Right lobe of liver (tissue), 6 donors: ENCODE measurements at regions not wholly inside any gene's neighbourhood (a gene's known extent, or its start where the extent isn't known, plus 50 kb on each side); places are given as distances from the start of the nearest gene placed in this dataset.

ENCODE experiments used
- ATAC-seq, 4 donors: fragments of 200-7000 bp; cut with Tn5 transposase; one replicate each; pipeline ENCODE4 v1.9.1; 2020; ENCODE audit warnings: mild to moderate bottlenecking in 4 of 4, moderate library complexity in 4 of 4
- DNase-seq, 3 donors: peaks; one replicate each; pipeline ENCODE4 v3.0.0-alpha.2; 2020
- H3K27ac ChIP-seq, 3 donors: fragments of 200-600 bp; one replicate each; pipeline ENCODE4 v1.8.0; 2022
- H3K27me3 ChIP-seq, 2 donors: fragments of 200-600 bp; one replicate each; pipeline ENCODE4 v1.8.0; 2022
- H3K36me3 ChIP-seq, 4 donors: fragments of 200-600 bp; sonication (generic) in 1 of 4; one replicate each; pipeline versions ENCODE4 v1.5.1 to v1.8.0; 2017 to 2022; ENCODE audit warnings: control low read depth in 1 of 4
- H3K4me1 ChIP-seq, 4 donors: fragments of 200-600 bp; sonication (generic) in 1 of 4; one replicate each; pipeline versions ENCODE4 v1.5.1 to v1.8.0; 2017 to 2022; ENCODE audit warnings: control low read depth in 1 of 4
- H3K4me3 ChIP-seq, 3 donors: fragments of 200-600 bp; one replicate each; pipeline ENCODE4 v1.8.0; 2022
- H3K9me3 ChIP-seq, 4 donors: fragments of 200-600 bp; sonication (generic) in 1 of 4; one replicate each; pipeline versions ENCODE4 v1.5.1 to v1.8.0; 2017 to 2022; ENCODE audit warnings: control low read depth in 1 of 4
- POLR2A ChIP-seq: fragments of 450-650 bp; IDR thresholded peaks from one replicate; pipeline ENCODE4 v1.6.1; 2017; ENCODE audit warnings: antibody characterized with exemption, mild to moderate bottlenecking
- WGBS: methylation state at CpG from one replicate; pipeline ENCODE4 v1.1.6; 2018; ENCODE audit warnings: low coverage, low lambda C conversion rate; ENCODE audit not compliant: insufficient coverage; ENCODE audit errors: missing lambda C conversion rate; 5-methylcytosine and 5-hydroxymethylcytosine counted together
- intact Hi-C, 2 donors: fragments of 100-400 bp; cut with DNase I; formaldehyde crosslinking; loops; one replicate each; pipeline versions ENCODE4 v1.11.2 to v1.14.1; 2022
- TF ChIP-seq, protein P1 (sequence below), 4 donors: fragments of 200-600 bp in 3 of 4; fragments of 450-650 bp in 1 of 4; IDR thresholded peaks; one replicate each; pipeline versions ENCODE4 v1.5.1 to v1.8.0; 2016 to 2022; ENCODE audit warnings: antibody characterized with exemption in 4 of 4, mild to moderate bottlenecking in 2 of 4
- donor health status: DM: no; HTN: yes; CAD: no.
- donor health status: DM: no; HTN: no; CAD: no.
- donor health status: DM: no; HTN: no; CAD: no.
- donor health status: DM: no; HTN: yes; CAD: no.
- donor health status: DM: no; HTN: yes; CAD: no.

DNA sequence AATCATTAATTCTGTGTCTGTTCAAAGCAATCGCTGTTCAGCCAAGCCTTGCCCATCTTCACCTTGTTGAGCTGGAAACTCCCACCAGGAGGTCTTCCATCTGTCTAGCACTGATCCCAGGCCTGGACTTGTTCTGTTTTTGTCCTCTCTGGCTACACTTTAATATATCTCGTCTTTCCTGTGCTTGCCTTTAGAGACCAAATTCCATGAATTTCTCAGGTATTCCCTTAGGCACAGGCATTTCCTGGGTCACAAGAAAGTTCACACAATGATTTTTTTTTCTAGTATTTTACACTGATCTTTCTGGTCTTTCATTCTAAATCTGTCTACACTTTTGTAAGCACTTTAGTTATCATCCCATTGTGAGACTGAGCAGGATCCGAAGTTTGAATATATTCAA, 116.4 kb upstream of the CCND2 start:
- no peaks in the 10 kb centered on the region for H3K9me3 ChIP-seq
- intact Hi-C loops: no loop called here
- H3K4me3 ChIP-seq: no peak overlapping the region
- no peak overlapping the region for H3K27ac ChIP-seq
- no peak for ATAC-seq
- no peak for TF ChIP-seq POLR2A
- TF ChIP-seq, protein P1, sequence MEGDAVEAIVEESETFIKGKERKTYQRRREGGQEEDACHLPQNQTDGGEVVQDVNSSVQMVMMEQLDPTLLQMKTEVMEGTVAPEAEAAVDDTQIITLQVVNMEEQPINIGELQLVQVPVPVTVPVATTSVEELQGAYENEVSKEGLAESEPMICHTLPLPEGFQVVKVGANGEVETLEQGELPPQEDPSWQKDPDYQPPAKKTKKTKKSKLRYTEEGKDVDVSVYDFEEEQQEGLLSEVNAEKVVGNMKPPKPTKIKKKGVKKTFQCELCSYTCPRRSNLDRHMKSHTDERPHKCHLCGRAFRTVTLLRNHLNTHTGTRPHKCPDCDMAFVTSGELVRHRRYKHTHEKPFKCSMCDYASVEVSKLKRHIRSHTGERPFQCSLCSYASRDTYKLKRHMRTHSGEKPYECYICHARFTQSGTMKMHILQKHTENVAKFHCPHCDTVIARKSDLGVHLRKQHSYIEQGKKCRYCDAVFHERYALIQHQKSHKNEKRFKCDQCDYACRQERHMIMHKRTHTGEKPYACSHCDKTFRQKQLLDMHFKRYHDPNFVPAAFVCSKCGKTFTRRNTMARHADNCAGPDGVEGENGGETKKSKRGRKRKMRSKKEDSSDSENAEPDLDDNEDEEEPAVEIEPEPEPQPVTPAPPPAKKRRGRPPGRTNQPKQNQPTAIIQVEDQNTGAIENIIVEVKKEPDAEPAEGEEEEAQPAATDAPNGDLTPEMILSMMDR (IDR thresholded peaks at IDR 0.05): no peak
- no peaks in the 10 kb centered on the region for H3K27me3 ChIP-seq
- no peaks in the 10 kb centered on the region for H3K36me3 ChIP-seq
- H3K4me1 ChIP-seq: no peaks in the 10 kb centered on the region
- 55% methylated on average over 3 of the region's 3 CpGs for WGBS
- no peak for DNase-seq

DNA sequence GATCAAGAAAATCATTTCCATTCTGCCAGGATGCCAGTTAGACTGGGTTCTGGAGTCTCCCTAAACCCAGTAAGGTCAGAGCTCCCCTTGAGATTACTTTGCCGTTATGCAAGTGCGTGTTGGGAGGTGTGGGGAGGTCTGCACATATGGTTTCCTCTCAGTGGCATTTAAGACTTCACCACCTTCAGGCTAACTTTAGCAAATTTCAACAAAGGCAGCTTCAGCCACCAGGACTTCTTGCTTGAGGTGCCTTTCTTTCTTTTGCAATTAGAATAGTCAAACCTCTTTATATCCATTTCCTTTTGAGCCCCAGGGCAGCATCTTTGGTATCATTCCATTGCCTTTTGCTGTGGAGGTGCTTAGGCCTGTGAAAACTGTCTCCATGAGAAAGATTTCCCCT, 117.2 kb upstream of the CCND2 start:
- DNase-seq (no peak), ATAC-seq (no peak)
- H3K4me3 ChIP-seq: no peak overlapping the region
- no peaks in the 10 kb centered on the region for H3K4me1 ChIP-seq
- no peak overlapping the region for H3K27ac ChIP-seq
- no peaks in the 10 kb centered on the region for H3K36me3 ChIP-seq
- TF ChIP-seq, protein P1 (IDR thresholded peaks at IDR 0.05): no peak
- TF ChIP-seq POLR2A: no peak
- no CpG with 5 or more reads among the region's 2 CpGs for WGBS
- intact Hi-C loops: no loop called here
- no peaks in the 10 kb centered on the region for H3K9me3 ChIP-seq
- no peaks in the 10 kb centered on the region for H3K27me3 ChIP-seq

DNA sequence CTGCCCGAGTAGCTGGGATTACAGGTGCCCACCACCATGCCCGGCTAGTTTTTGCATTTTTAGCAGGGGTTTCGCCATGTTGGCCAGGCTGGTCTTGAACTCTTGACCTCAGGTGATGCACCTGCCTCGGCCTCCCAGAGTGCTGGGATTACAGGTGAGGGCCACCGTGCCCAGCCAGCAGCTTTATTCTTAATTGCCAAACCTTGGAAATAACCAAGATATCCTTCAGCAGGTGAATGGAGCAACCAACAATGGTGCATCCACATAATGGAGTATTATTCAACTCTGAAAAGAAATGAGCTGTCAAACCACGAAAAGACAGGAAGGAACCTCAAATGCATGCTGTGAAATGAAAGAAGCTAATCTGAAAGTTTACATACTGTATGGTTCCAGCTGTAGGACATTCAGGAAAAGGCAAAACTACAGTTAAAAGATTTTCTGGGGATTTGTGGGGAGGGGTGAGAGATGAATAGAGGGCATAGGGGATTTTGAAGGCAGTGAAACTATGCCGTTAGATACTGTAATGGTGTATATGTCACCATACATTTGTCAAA, 118.8 kb upstream of the CCND2 start:
- WGBS: 63% methylated on average over 7 of the region's 7 CpGs
- Histone ChIP-seq H3K9me3 (no peaks in the 10 kb centered on the region), H3K4me1 (no peaks in the 10 kb centered on the region), H3K36me3 (no peaks in the 10 kb centered on the region), H3K27ac (no peak overlapping the region), H3K27me3 (no peaks in the 10 kb centered on the region), H3K4me3 (no peak overlapping the region)
- ATAC-seq (no peak), DNase-seq (no peak)
- intact Hi-C loops: no loop called here
- TF ChIP-seq POLR2A: no peak
- TF ChIP-seq, protein P1 (IDR thresholded peaks at IDR 0.05): no peak

DNA sequence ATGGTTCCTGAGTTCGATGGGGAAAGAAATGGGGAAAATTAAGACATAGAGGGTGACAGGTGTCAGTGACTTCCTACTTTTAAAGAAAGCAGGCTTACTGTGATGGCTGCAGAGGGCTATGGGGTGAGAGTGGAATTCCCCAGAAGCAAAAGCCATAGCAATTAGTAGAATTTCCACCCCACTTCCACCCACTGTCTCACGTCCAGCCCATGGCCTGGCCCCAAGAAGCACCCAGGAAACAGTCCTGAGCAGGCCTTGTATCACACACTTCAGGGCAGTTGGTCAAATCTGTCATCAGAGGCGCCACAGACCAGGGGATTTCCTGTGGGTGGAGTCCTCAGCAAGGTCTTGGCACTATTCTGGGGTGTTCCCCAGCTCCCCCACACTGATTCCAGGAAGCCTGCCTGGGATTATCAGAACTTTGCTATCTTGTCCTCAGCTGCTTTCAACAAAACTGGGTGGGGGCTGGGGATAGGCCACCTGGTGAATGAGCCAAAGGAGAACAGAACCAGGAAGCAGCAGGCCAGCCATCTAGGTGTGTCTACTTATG, 120.1 kb upstream of the CCND2 start:
- ATAC-seq: peak in 3 of 4 donors; percentile 23 to 44 (median 34)
- no peaks in the 10 kb centered on the region for H3K9me3 ChIP-seq
- TF ChIP-seq POLR2A: no peak
- TF ChIP-seq, protein P1 (IDR thresholded peaks at IDR 0.05): no peak
- intact Hi-C loops: no loop called here
- no peak for DNase-seq
- no peak overlapping the region for H3K27ac ChIP-seq
- H3K4me3 ChIP-seq: no peak overlapping the region
- H3K36me3 ChIP-seq: no peaks in the 10 kb centered on the region
- WGBS: 16% methylated on average over 2 of the region's 3 CpGs
- H3K27me3 ChIP-seq: no peaks in the 10 kb centered on the region
- no peaks in the 10 kb centered on the region for H3K4me1 ChIP-seq
